GM19351 (cell line): ENCODE measurements at regions not wholly inside any gene's neighbourhood (a gene's known extent, or its start where the extent isn't known, plus 50 kb on each side); places are given as distances from the start of the nearest gene placed in this dataset.
"Not testable (repeated sequence)": the region's sequence is repeated elsewhere in the genome, so short reads cannot be mapped to it uniquely, and the experiment has no call there.

Experiments used
- ATAC-seq: cut with Tn5 transposase; IDR thresholded peaks from one replicate; pipeline ENCODE4 v1.9.1; 2021; ENCODE audit warnings: mild to moderate bottlenecking, moderate library complexity; ENCODE audit not compliant: unreplicated experiment

- no peak for ATAC-seq
Measured at GRCh38 chr4:19539201-19539600, 712.5 kb upstream of the SLIT2 start.

GRCh38 chr4:19534159-19534558, 717.5 kb upstream of the SLIT2 start:
- ATAC-seq: no peak

- no peak for ATAC-seq
Measured at GRCh38 chr4:19531906-19532848, 719.5 kb upstream of the SLIT2 start.

GRCh38 chr4:19523964-19524363, 727.7 kb upstream of the SLIT2 start:
- ATAC-seq: no peak

GRCh38 chr4:19522966-19523365, 728.7 kb upstream of the SLIT2 start:
- no peak for ATAC-seq

GRCh38 chr4:19520939-19521520, 730.7 kb upstream of the SLIT2 start:
- no peak for ATAC-seq

GRCh38 chr4:19514276-19515070, 737.2 kb upstream of the SLIT2 start:
- no peak for ATAC-seq

GRCh38 chr4:19512086-19512485, 739.6 kb upstream of the SLIT2 start:
- no peak for ATAC-seq

GRCh38 chr4:19510993-19511392, 740.7 kb upstream of the SLIT2 start:
- no peak for ATAC-seq

GRCh38 chr4:19508442-19508841, 743.3 kb upstream of the SLIT2 start:
- ATAC-seq: no peak

GRCh38 chr4:19497705-19498104, 754.0 kb upstream of the SLIT2 start:
- no peak for ATAC-seq

- no peak for ATAC-seq
Measured at GRCh38 chr4:19496756-19497155, 754.9 kb upstream of the SLIT2 start.

- ATAC-seq: no peak
Measured at GRCh38 chr4:19494961-19495360, 756.7 kb upstream of the SLIT2 start.

- no peak for ATAC-seq
Measured at GRCh38 chr4:19492606-19493005, 759.1 kb upstream of the SLIT2 start.

- no peak for ATAC-seq
Measured at GRCh38 chr4:19486400-19486799, 765.3 kb upstream of the SLIT2 start.

GRCh38 chr4:19478791-19479190, 772.9 kb upstream of the SLIT2 start:
- no peak for ATAC-seq

GRCh38 chr4:19473569-19473968, 778.1 kb upstream of the SLIT2 start:
- ATAC-seq: no peak

- no peak for ATAC-seq
Measured at GRCh38 chr4:19472666-19473065, 779.0 kb upstream of the SLIT2 start.

GRCh38 chr4:19470001-19470400, 781.7 kb upstream of the SLIT2 start:
- ATAC-seq: not testable (repeated sequence)

- no peak for ATAC-seq
Measured at GRCh38 chr4:19462117-19462516, 789.6 kb upstream of the SLIT2 start.

- no peak for ATAC-seq
Measured at GRCh38 chr4:19455850-19456602, 795.7 kb upstream of the SLIT2 start.
